SK-N-SH treated with all-trans-retinoic acid at 6 μM for 48 hours (cell line): ENCODE measurements at regions not wholly inside any gene's neighbourhood (a gene's known extent, or its start where the extent isn't known, plus 50 kb on each side); places are given as distances from the start of the nearest gene placed in this dataset.

Experiments
- ATAC-seq: fragments of 200-7000 bp; cut with Tn5 transposase; 3 replicates; pipeline ENCODE4 v1.9.1; 2020; ENCODE audit warnings: mild to moderate bottlenecking, moderate library complexity
- ARNTL ChIP-seq: fragments of 450-650 bp; formaldehyde crosslinking; IDR thresholded peaks from 2 replicates; pipeline ENCODE4 v1.5.0; 2020; ENCODE audit warnings: low read depth, mild to moderate bottlenecking, moderate library complexity, borderline replicate concordance
- BACH2 ChIP-seq: fragments of 250-450 bp; sonication (Bioruptor Pico); IDR thresholded peaks from 2 replicates; pipeline ENCODE4 v1.9.0; 2021; ENCODE audit warnings: mild to moderate bottlenecking, borderline replicate concordance
- CSDC2 ChIP-seq: fragments of 250-450 bp; sonication (Bioruptor Pico); IDR thresholded peaks from 2 replicates; pipeline ENCODE4 v1.5.0; 2020; ENCODE audit warnings: mild to moderate bottlenecking, moderate library complexity
- ESRRG ChIP-seq: fragments of 250-450 bp; sonication (Bioruptor Pico); IDR thresholded peaks from 2 replicates; pipeline ENCODE4 v1.6.1; 2021; ENCODE audit warnings: mild to moderate bottlenecking
- GLIS3 ChIP-seq: fragments of 250-450 bp; sonication (Bioruptor Pico); IDR thresholded peaks from 2 replicates; pipeline ENCODE4 v1.5.0; 2020; ENCODE audit warnings: mild to moderate bottlenecking, moderate library complexity
- ISL1 ChIP-seq: fragments of 250-450 bp; sonication (Bioruptor Pico); IDR thresholded peaks from 2 replicates; pipeline ENCODE4 v2.1.2; 2022; ENCODE audit warnings: mild to moderate bottlenecking, moderate library complexity
- OSR1 ChIP-seq: fragments of 250-450 bp; sonication (Bioruptor Pico); IDR thresholded peaks from 2 replicates; pipeline ENCODE4 v1.8.0; 2022; ENCODE audit warnings: moderate library complexity, mild to moderate bottlenecking, inconsistent platforms
- PATZ1 ChIP-seq: fragments of 250-450 bp; sonication (Bioruptor Pico); IDR thresholded peaks from 2 replicates; pipeline ENCODE4 v1.8.0; 2020; ENCODE audit warnings: mild to moderate bottlenecking, moderate library complexity, borderline replicate concordance
- PPARA ChIP-seq: fragments of 250-450 bp; sonication (Bioruptor Pico); IDR thresholded peaks from 2 replicates; pipeline ENCODE4 v1.5.0; 2020; ENCODE audit warnings: mild to moderate bottlenecking, borderline replicate concordance
- RARB ChIP-seq: fragments of 250-450 bp; sonication (Bioruptor Pico); IDR thresholded peaks from 2 replicates; pipeline ENCODE4 v1.8.0; 2021; ENCODE audit warnings: mild to moderate bottlenecking, moderate library complexity
- SNAI2 ChIP-seq: fragments of 250-450 bp; sonication (Bioruptor Pico); IDR thresholded peaks from 2 replicates; pipeline ENCODE4 v1.5.0; 2020; ENCODE audit warnings: mild to moderate bottlenecking, moderate library complexity
- TCF4 ChIP-seq: fragments of 250-450 bp; sonication (Bioruptor Pico); IDR thresholded peaks from 2 replicates; pipeline ENCODE4 v1.8.0; 2021; ENCODE audit warnings: mild to moderate bottlenecking, moderate library complexity, borderline replicate concordance
- TOX ChIP-seq: fragments of 250-450 bp; sonication (Bioruptor Pico); IDR thresholded peaks from 2 replicates; pipeline ENCODE4 v1.8.0; 2021; ENCODE audit warnings: mild to moderate bottlenecking, moderate library complexity, borderline replicate concordance
- ZFP3 ChIP-seq: fragments of 250-450 bp; sonication (Bioruptor Pico); IDR thresholded peaks from 2 replicates; pipeline ENCODE4 v1.5.0; 2020; ENCODE audit warnings: mild to moderate bottlenecking, moderate library complexity
- ZNF565 ChIP-seq: fragments of 450-650 bp; formaldehyde crosslinking; conservative IDR thresholded peaks from 2 replicates; pipeline ENCODE4 v1.5.0; 2020; ENCODE audit warnings: low read depth, mild to moderate bottlenecking, moderate library complexity
- ZNF70 ChIP-seq: fragments of 450-650 bp; formaldehyde crosslinking; IDR thresholded peaks from 2 replicates; pipeline ENCODE4 v1.5.0; 2020; ENCODE audit warnings: mild to moderate bottlenecking, moderate library complexity
- ZNF8 ChIP-seq: fragments of 450-650 bp; formaldehyde crosslinking; IDR thresholded peaks from 2 replicates; pipeline ENCODE4 v1.5.0; 2020; ENCODE audit warnings: mild to moderate bottlenecking, moderate library complexity
- TF ChIP-seq, protein P1 (sequence below): fragments of 250-450 bp; sonication (Bioruptor Pico); IDR thresholded peaks from 2 replicates; pipeline ENCODE4 v1.5.1; 2020; ENCODE audit warnings: low read depth, mild to moderate bottlenecking, moderate library complexity
- TF ChIP-seq, protein P2 (sequence below): fragments of 250-450 bp; sonication (Bioruptor Pico); IDR thresholded peaks from 2 replicates; pipeline ENCODE4 v1.8.0; 2021; ENCODE audit warnings: low read depth, mild to moderate bottlenecking, moderate library complexity, borderline replicate concordance
- TF ChIP-seq, protein P3 (sequence below): fragments of 250-450 bp; sonication (Bioruptor Pico); IDR thresholded peaks from 2 replicates; pipeline ENCODE4 v1.5.0; 2020; ENCODE audit warnings: mild to moderate bottlenecking, moderate library complexity

GRCh38 chr2:81260320-81260719 is 955.8 kb upstream of the LRRTM1 start (continued):
- TF ChIP-seq ZNF8 (CRISPR knock-in tag): no peak
- TF ChIP-seq OSR1: no peak

- ATAC-seq: no peak
- TF ChIP-seq PATZ1 (CRISPR knock-in tag) (no peak), TCF4 (CRISPR knock-in tag) (no peak), RARB (CRISPR knock-in tag) (no peak), BACH2 (no peak), SNAI2 (no peak), ISL1 (CRISPR knock-in tag) (no peak), ZNF70 (CRISPR knock-in tag) (no peak), ZNF565 (no peak), ZNF8 (CRISPR knock-in tag) (no peak), GLIS3 (CRISPR knock-in tag) (no peak), ZFP3 (no peak), CSDC2 (CRISPR knock-in tag) (no peak), ESRRG (CRISPR knock-in tag) (no peak)
- TF ChIP-seq, protein P1, sequence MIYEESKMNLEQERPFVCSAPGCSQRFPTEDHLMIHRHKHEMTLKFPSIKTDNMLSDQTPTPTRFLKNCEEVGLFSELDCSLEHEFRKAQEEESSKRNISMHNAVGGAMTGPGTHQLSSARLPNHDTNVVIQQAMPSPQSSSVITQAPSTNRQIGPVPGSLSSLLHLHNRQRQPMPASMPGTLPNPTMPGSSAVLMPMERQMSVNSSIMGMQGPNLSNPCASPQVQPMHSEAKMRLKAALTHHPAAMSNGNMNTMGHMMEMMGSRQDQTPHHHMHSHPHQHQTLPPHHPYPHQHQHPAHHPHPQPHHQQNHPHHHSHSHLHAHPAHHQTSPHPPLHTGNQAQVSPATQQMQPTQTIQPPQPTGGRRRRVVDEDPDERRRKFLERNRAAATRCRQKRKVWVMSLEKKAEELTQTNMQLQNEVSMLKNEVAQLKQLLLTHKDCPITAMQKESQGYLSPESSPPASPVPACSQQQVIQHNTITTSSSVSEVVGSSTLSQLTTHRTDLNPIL (CRISPR knock-in tag): no peak
- TF ChIP-seq, protein P2, sequence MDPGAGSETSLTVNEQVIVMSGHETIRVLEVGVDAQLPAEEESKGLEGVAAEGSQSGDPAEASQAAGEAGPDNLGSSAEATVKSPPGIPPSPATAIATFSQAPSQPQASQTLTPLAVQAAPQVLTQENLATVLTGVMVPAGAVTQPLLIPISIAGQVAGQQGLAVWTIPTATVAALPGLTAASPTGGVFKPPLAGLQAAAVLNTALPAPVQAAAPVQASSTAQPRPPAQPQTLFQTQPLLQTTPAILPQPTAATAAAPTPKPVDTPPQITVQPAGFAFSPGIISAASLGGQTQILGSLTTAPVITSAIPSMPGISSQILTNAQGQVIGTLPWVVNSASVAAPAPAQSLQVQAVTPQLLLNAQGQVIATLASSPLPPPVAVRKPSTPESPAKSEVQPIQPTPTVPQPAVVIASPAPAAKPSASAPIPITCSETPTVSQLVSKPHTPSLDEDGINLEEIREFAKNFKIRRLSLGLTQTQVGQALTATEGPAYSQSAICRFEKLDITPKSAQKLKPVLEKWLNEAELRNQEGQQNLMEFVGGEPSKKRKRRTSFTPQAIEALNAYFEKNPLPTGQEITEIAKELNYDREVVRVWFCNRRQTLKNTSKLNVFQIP (CRISPR knock-in tag): no peak
- TF ChIP-seq, all 23 proteins: peak for 0
These were observed 945.7 kb upstream of the LRRTM1 start for GRCh38 chr2:81250270-81250669.

GRCh38 chr2:81249152-81249551 is 944.6 kb upstream of the LRRTM1 start:
- TF ChIP-seq PPARA (CRISPR knock-in tag) (no peak), TOX (CRISPR knock-in tag) (no peak), ZNF565 (no peak), PATZ1 (CRISPR knock-in tag) (no peak), ESRRG (CRISPR knock-in tag) (no peak), ISL1 (CRISPR knock-in tag) (no peak), ARNTL (CRISPR knock-in tag) (no peak), CSDC2 (CRISPR knock-in tag) (no peak)
- TF ChIP-seq, protein P1 (CRISPR knock-in tag): no peak
- TF ChIP-seq, protein P3, sequence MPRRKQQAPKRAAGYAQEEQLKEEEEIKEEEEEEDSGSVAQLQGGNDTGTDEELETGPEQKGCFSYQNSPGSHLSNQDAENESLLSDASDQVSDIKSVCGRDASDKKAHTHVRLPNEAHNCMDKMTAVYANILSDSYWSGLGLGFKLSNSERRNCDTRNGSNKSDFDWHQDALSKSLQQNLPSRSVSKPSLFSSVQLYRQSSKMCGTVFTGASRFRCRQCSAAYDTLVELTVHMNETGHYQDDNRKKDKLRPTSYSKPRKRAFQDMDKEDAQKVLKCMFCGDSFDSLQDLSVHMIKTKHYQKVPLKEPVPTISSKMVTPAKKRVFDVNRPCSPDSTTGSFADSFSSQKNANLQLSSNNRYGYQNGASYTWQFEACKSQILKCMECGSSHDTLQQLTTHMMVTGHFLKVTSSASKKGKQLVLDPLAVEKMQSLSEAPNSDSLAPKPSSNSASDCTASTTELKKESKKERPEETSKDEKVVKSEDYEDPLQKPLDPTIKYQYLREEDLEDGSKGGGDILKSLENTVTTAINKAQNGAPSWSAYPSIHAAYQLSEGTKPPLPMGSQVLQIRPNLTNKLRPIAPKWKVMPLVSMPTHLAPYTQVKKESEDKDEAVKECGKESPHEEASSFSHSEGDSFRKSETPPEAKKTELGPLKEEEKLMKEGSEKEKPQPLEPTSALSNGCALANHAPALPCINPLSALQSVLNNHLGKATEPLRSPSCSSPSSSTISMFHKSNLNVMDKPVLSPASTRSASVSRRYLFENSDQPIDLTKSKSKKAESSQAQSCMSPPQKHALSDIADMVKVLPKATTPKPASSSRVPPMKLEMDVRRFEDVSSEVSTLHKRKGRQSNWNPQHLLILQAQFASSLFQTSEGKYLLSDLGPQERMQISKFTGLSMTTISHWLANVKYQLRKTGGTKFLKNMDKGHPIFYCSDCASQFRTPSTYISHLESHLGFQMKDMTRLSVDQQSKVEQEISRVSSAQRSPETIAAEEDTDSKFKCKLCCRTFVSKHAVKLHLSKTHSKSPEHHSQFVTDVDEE: no peak
- ATAC-seq: no peak
